Stomach smooth muscle (tissue), 2 donors: ENCODE measurements at regions not wholly inside any gene's neighbourhood (a gene's known extent, or its start where the extent isn't known, plus 50 kb on each side); places are given as distances from the start of the nearest gene placed in this dataset.

Experiments
- H3K27ac ChIP-seq: one replicate; pipeline ENCODE4 v1.7.0; 2013; ENCODE audit warnings: mild to moderate bottlenecking, low read length, inconsistent platforms
- H3K27me3 ChIP-seq, 2 donors: one replicate each; pipeline ENCODE4 v1.7.0; 2013; ENCODE audit warnings: low read length in 2 of 2; ENCODE audit not compliant: insufficient read depth in 2 of 2, control insufficient read depth in 1 of 2
- H3K36me3 ChIP-seq, 2 donors: one replicate each; pipeline ENCODE4 v1.7.0; 2013; ENCODE audit warnings: low read length in 2 of 2; ENCODE audit not compliant: control insufficient read depth in 2 of 2, insufficient read depth in 2 of 2
- H3K4me1 ChIP-seq: one replicate; pipeline ENCODE4 v1.7.0; 2013; ENCODE audit warnings: low read length; ENCODE audit not compliant: control insufficient read depth, insufficient read depth
- H3K4me3 ChIP-seq, 2 donors: one replicate each; pipeline ENCODE4 v1.7.0; 2013; ENCODE audit warnings: low read length in 2 of 2
- H3K9ac ChIP-seq, 2 donors: one replicate each; pipeline ENCODE4 v1.7.0; 2013; ENCODE audit warnings: low read length in 2 of 2, mild to moderate bottlenecking in 1 of 2
- H3K9me3 ChIP-seq, 2 donors: one replicate each; pipeline ENCODE4 v1.7.0; 2013; ENCODE audit warnings: low read length in 2 of 2; ENCODE audit not compliant: control insufficient read depth in 2 of 2
- donor health status: healthy.
- donor health status: Pancreatic carcinoma.

DNA sequence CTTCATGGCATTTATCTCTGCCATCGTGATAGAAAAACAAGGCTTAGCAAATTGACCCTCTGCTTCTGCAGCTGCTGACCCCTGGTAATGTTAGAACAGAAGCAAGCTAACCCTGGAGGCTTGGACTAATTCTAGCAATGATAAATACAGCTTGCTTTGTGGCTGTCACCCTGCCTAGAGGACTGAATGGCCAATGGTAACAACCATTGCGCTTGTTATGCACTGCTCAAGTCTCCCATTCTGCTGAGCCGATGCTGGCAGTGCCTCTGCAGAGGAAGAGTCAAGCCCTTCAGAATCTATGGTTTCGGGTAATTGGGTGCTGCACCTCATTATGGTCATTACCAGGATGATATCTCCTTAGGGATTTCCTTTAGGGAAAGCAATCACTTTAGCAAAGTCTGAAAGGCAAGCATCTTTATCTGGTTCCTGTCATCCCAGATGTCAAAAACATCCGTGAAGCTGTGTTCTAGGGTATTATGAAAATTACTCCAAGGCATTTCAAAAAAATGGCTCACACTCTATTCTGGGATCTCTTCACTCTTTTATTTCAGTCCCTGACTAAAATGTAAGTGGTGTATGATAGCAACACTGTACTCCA, 186.8 kb upstream of the DLGAP1 start:
- Histone ChIP-seq H3K27me3 (no peaks in the 10 kb centered on the region), H3K9me3 (no peaks in the 10 kb centered on the region), H3K9ac (no peak overlapping the region), H3K36me3 (no peaks in the 10 kb centered on the region), H3K4me1 (no peaks in the 10 kb centered on the region), H3K4me3 (no peak overlapping the region), H3K27ac (no peak overlapping the region)

GRCh38 chr18:4640349-4641012, 185.4 kb upstream of the DLGAP1 start:
- Histone ChIP-seq H3K4me1 (no peaks in the 10 kb centered on the region), H3K27me3 (no peaks in the 10 kb centered on the region), H3K36me3 (no peaks in the 10 kb centered on the region), H3K4me3 (no peak overlapping the region), H3K9me3 (no peaks in the 10 kb centered on the region), H3K27ac (no peak overlapping the region), H3K9ac (no peak overlapping the region)

- Histone ChIP-seq H3K27ac (no peak overlapping the region), H3K36me3 (no peaks in the 10 kb centered on the region), H3K9me3 (no peaks in the 10 kb centered on the region), H3K4me1 (no peaks in the 10 kb centered on the region), H3K4me3 (no peak overlapping the region), H3K27me3 (no peaks in the 10 kb centered on the region), H3K9ac (no peak overlapping the region)
Measured at GRCh38 chr18:4639628-4640310, 184.7 kb upstream of the DLGAP1 start.

DNA sequence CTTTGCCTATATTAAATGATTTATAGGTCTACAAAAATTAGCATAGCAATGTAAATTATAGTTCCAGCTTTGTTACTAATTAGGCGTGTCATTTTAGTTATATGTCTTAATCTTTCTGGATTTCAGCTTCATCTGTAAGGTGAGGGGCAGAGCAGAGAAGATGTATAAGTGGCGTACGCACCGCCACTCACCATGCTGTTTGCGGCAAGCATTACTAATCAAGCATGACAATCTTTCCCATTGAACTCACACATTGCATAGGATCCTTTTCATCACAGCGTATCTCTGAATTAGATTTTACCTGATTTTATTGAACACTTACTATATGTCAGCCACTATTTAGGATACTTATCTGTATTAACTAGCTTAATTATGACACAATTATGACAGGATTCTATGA, 183.6 kb upstream of the DLGAP1 start:
- Histone ChIP-seq H3K36me3 (no peaks in the 10 kb centered on the region), H3K27ac (no peak overlapping the region), H3K4me3 (no peak overlapping the region), H3K9ac (no peak overlapping the region), H3K27me3 (no peaks in the 10 kb centered on the region), H3K9me3 (no peaks in the 10 kb centered on the region), H3K4me1 (no peaks in the 10 kb centered on the region)

DNA sequence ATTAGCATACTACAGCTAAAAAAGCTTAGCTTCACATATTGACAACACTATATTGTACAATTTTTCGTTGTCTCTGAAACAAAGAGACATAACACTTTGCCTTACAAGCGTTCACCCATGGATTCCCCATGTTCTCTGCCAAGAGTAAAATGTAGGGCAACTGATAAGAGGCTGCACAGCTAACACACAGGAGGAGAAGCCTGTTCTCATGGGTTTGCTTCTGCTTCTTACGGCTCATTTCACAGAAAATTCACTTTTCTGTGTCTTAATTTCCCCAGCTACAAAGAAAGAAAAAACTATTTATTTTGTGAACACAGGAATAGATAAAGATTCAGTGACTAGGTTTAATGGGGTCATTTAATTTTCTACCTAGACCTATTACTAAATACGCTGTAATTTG, 182.8 kb upstream of the DLGAP1 start:
- Histone ChIP-seq H3K9me3 (no peaks in the 10 kb centered on the region), H3K27ac (no peak overlapping the region), H3K4me1 (no peaks in the 10 kb centered on the region), H3K4me3 (no peak overlapping the region), H3K9ac (no peak overlapping the region), H3K36me3 (no peaks in the 10 kb centered on the region), H3K27me3 (no peaks in the 10 kb centered on the region)

DNA sequence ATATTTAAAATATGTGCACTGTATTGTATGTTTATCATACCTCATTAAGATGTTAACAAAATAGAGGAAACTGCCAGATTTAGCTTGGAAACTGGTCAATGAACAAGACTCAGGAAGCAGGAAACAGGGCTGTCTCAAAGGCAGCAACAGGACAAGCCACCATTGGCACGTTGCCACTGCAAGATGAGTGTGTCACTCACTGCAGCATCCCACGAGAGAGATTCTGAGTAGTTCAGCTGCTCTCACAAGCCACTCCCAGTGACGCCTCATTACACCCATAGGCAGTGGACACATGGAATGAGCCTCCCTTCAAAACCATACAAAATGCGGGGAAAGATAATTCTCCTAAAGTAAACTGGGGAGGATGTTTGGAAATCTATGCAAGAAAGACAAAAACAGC, 181.9 kb upstream of the DLGAP1 start:
- H3K4me1 ChIP-seq: no peaks in the 10 kb centered on the region
- H3K27ac ChIP-seq: no peak overlapping the region
- H3K9me3 ChIP-seq: no peaks in the 10 kb centered on the region
- no peaks in the 10 kb centered on the region for H3K27me3 ChIP-seq
- no peak overlapping the region for H3K4me3 ChIP-seq
- no peak overlapping the region for H3K9ac ChIP-seq
- no peaks in the 10 kb centered on the region for H3K36me3 ChIP-seq

GRCh38 chr18:4631239-4631638, 176.1 kb upstream of the DLGAP1 start:
- Histone ChIP-seq H3K9me3 (no peaks in the 10 kb centered on the region), H3K36me3 (no peaks in the 10 kb centered on the region), H3K4me3 (no peak overlapping the region), H3K4me1 (no peaks in the 10 kb centered on the region), H3K27me3 (no peaks in the 10 kb centered on the region), H3K27ac (no peak overlapping the region), H3K9ac (no peak overlapping the region)

GRCh38 chr18:4605212-4605611, 150.1 kb upstream of the DLGAP1 start:
- Histone ChIP-seq H3K36me3 (no peaks in the 10 kb centered on the region), H3K27ac (no peak overlapping the region), H3K9me3 (no peaks in the 10 kb centered on the region)

GRCh38 chr18:4603955-4604354, 148.8 kb upstream of the DLGAP1 start:
- H3K9ac ChIP-seq: no peak overlapping the region
- no peak overlapping the region for H3K4me3 ChIP-seq
- no peak overlapping the region for H3K27ac ChIP-seq
- H3K27me3 ChIP-seq: no peaks in the 10 kb centered on the region
- H3K4me1 ChIP-seq: no peaks in the 10 kb centered on the region
- H3K36me3 ChIP-seq: no peaks in the 10 kb centered on the region
- no peaks in the 10 kb centered on the region for H3K9me3 ChIP-seq

More at GRCh38 chr18:4605212-4605611, 150.1 kb upstream of the DLGAP1 start:
- Histone ChIP-seq H3K4me3 (no peak overlapping the region), H3K27me3 (no peaks in the 10 kb centered on the region), H3K9ac (no peak overlapping the region), H3K4me1 (no peaks in the 10 kb centered on the region)

GRCh38 chr18:4599312-4599711, 144.2 kb upstream of the DLGAP1 start:
- no peaks in the 10 kb centered on the region for H3K4me1 ChIP-seq
- no peaks in the 10 kb centered on the region for H3K9me3 ChIP-seq
- H3K9ac ChIP-seq: no peak overlapping the region
- H3K27ac ChIP-seq: no peak overlapping the region
- H3K36me3 ChIP-seq: no peaks in the 10 kb centered on the region
- H3K27me3 ChIP-seq: no peaks in the 10 kb centered on the region
- H3K4me3 ChIP-seq: no peak overlapping the region

GRCh38 chr18:4597301-4597700, 142.2 kb upstream of the DLGAP1 start:
- Histone ChIP-seq H3K36me3 (no peaks in the 10 kb centered on the region), H3K27me3 (no peaks in the 10 kb centered on the region), H3K27ac (no peak overlapping the region), H3K9me3 (no peaks in the 10 kb centered on the region), H3K9ac (no peak overlapping the region), H3K4me1 (no peaks in the 10 kb centered on the region), H3K4me3 (no peak overlapping the region)
